Glutamatergic neuron (in vitro differentiated cells): ENCODE measurements at regions not wholly inside any gene's neighbourhood (a gene's known extent, or its start where the extent isn't known, plus 50 kb on each side); places are given as distances from the start of the nearest gene placed in this dataset.
"Not testable (repeated sequence)": the region's sequence is repeated elsewhere in the genome, so short reads cannot be mapped to it uniquely, and the experiment has no call there.

Experiments
- DNase-seq: peaks from one replicate; pipeline ENCODE4 v3.0.0; 2022
- H3K27ac Mint-ChIP-seq: one replicate; pipeline ENCODE4 v1.8.0; 2020; ENCODE audit warnings: mild to moderate bottlenecking, mixed read lengths, inconsistent platforms; ENCODE audit not compliant: unreplicated experiment
- H3K27me3 Mint-ChIP-seq: one replicate; pipeline ENCODE4 v1.8.0; 2020; ENCODE audit warnings: mild to moderate bottlenecking, moderate library complexity, mixed read lengths, inconsistent platforms; ENCODE audit not compliant: unreplicated experiment
- H3K36me3 Mint-ChIP-seq: one replicate; pipeline ENCODE4 v1.8.0; 2020; ENCODE audit warnings: mild to moderate bottlenecking, mixed read lengths, inconsistent platforms; ENCODE audit not compliant: unreplicated experiment
- H3K4me1 Mint-ChIP-seq: one replicate; pipeline ENCODE4 v1.8.0; 2020; ENCODE audit warnings: mild to moderate bottlenecking, low read depth, mixed read lengths, inconsistent platforms; ENCODE audit not compliant: unreplicated experiment
- H3K4me3 Mint-ChIP-seq: one replicate; pipeline ENCODE4 v1.8.0; 2020; ENCODE audit warnings: mild to moderate bottlenecking, mixed read lengths, inconsistent platforms; ENCODE audit not compliant: unreplicated experiment
- H3K9me3 Mint-ChIP-seq: one replicate; pipeline ENCODE4 v1.8.0; 2020; ENCODE audit warnings: mild to moderate bottlenecking, moderate library complexity, mixed read lengths, inconsistent platforms; ENCODE audit not compliant: unreplicated experiment
- TF ChIP-seq, protein P1 (sequence below): fragments of 200-600 bp; sonication (generic); IDR thresholded peaks from one replicate; pipeline ENCODE4 v1.5.0; 2021; ENCODE audit not compliant: partially characterized antibody, unreplicated experiment

DNA sequence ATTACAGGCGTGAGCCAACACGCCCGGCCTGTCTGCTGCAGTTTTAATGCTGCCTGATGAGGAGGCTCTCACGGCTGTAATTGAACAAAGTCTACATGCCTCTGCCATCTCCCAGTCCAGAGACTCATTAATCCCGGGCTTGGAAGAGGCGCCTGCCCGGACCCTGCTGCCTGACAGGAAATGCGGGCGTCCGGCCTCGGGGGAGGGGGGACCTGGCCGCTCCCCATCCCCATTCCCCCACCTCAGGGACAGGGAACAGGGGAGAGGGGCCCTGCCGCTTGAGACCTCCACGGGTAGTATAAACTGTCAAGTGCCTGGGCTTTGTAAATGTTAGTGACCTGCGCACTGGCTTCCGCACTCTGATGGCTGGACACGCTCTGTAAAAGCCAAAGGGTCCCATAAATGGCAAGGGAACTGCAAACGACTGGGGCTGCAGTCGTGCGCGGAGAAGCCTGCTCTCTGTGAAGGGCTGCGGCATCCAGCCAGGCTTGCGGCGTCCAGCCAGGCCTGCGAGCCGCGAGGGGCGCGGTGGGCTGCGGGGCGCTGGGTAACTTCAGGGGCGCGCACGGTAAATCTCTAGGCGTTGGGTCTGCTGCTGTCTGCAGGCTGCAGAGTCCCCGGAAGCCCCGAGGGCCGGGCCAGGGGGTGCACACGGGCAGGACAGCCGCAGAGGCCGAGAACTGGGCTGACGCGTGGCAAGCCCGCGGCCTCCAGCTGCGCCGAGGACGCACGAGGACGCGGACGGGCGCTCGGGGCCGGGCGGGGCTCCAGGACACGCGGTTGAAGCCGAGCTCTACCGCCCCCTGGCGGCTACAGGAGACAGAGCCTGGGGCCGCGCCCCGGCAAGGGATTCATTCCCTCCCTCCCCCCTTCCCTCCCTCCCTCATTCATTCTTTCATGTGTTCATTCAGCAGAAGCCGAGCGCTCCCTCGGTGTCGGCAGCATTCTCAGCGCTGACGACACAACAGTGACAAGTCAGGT, 78.4 kb downstream of the KCNJ18 start:
- TF ChIP-seq, protein P1, sequence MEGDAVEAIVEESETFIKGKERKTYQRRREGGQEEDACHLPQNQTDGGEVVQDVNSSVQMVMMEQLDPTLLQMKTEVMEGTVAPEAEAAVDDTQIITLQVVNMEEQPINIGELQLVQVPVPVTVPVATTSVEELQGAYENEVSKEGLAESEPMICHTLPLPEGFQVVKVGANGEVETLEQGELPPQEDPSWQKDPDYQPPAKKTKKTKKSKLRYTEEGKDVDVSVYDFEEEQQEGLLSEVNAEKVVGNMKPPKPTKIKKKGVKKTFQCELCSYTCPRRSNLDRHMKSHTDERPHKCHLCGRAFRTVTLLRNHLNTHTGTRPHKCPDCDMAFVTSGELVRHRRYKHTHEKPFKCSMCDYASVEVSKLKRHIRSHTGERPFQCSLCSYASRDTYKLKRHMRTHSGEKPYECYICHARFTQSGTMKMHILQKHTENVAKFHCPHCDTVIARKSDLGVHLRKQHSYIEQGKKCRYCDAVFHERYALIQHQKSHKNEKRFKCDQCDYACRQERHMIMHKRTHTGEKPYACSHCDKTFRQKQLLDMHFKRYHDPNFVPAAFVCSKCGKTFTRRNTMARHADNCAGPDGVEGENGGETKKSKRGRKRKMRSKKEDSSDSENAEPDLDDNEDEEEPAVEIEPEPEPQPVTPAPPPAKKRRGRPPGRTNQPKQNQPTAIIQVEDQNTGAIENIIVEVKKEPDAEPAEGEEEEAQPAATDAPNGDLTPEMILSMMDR: peak; percentile 25
- Mint-ChIP-seq H3K4me3 (peak overlapping the region; percentile 42), H3K9me3 (peaks cover 11% of the 10 kb centered on the region)
- DNase-seq: peak; percentile 33
- not testable (repeated sequence) for H3K27me3 Mint-ChIP-seq, H3K4me1 Mint-ChIP-seq, H3K36me3 Mint-ChIP-seq, H3K27ac Mint-ChIP-seq

GRCh38 chr17:21772321-21772720, 80.0 kb downstream of the KCNJ18 start:
- H3K4me3 Mint-ChIP-seq: no peak overlapping the region
- peaks cover 5% of the 10 kb centered on the region for H3K27me3 Mint-ChIP-seq
- TF ChIP-seq, protein P1: no peak
- H3K36me3 Mint-ChIP-seq: no peaks in the 10 kb centered on the region
- no peak overlapping the region for H3K27ac Mint-ChIP-seq
- DNase-seq: no peak
- peaks cover 11% of the 10 kb centered on the region for H3K9me3 Mint-ChIP-seq
- H3K4me1 Mint-ChIP-seq: no peaks in the 10 kb centered on the region

DNA sequence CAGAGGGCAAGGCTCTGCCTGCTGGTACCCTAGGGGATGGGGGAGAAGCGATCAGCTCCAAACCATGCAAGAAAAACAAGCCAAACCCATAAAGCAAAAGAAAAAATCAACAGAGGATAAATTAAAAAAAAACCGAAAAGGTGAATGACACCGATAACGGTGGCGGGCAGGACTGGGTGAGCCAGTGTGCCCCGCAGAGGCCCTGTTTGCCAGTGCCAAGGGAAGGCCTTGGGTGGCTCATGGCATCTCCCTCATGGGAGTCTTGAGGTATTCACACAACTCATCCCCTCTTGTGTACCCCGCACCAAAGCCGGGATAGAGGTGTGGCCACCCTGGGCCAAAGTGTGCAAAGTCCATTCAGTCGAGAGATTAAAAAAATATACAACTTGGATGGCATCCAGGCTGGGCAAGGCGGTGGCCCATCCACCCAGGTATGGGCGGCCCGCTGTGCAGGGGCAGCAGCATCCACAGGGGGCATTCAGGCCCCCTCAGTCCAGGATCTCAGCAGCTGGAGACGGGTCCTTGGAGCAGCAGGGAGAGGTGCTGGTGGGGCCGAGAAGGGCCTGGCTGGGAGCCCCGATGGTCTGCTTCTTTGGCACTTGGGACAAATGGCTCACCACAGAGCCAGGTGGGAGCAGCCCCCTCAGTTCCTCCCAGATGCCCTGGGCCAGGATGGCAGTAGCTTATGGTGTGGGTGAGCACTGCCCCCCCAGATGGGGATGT, 80.8 kb downstream of the KCNJ18 start:
- not testable (repeated sequence) for H3K9me3 Mint-ChIP-seq, H3K27ac Mint-ChIP-seq, H3K4me1 Mint-ChIP-seq, H3K27me3 Mint-ChIP-seq, H3K4me3 Mint-ChIP-seq, H3K36me3 Mint-ChIP-seq, DNase-seq

DNA sequence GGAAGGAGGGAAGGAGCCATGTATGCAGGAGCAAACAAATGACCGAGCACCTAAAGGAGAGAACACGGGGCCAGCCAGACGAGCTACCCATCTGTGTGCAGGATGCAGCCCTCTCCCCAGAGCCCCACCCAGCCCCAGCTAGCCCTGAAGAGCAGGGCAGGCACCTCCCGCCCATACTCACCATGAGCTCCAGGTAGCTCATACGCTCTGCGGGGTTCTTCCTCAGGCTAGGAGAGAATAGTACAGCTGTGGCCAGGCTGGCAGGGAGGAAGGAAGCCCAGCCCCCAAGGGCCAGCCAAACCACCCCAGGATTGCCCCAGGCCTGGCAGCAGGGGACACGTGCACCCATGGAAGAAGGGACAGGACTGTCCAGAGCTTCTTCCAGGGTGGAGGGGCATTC, 81.9 kb downstream of the KCNJ18 start:
- TF ChIP-seq, protein P1: no peak
- no peak overlapping the region for H3K4me3 Mint-ChIP-seq
- H3K27me3 Mint-ChIP-seq: peaks cover 3% of the 10 kb centered on the region
- no peaks in the 10 kb centered on the region for H3K4me1 Mint-ChIP-seq
- H3K27ac Mint-ChIP-seq: no peak overlapping the region
- H3K9me3 Mint-ChIP-seq: peaks cover 8% of the 10 kb centered on the region
- DNase-seq: no peak
- H3K36me3 Mint-ChIP-seq: no peaks in the 10 kb centered on the region

DNA sequence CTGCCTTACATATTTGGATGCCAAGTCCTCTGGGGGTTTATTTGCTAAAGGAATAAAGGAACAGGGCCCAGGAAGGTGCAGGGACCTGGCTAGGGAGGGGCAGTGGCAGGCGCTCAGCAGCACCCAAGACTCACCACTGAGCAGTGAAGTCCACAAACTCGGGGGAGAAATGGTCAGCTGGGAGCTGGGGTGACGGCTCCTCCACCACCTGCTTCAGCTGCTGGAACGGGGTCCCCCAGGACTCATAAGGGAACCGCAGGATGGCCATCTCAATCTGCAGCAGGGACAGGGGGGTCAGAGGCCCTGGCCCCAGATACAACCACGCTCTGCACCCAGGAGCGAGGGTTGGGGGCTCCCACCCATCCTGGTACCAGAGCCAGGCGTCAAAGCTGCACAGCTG, 83.2 kb downstream of the KCNJ18 start:
- H3K4me1 Mint-ChIP-seq: not testable (repeated sequence)

DNA sequence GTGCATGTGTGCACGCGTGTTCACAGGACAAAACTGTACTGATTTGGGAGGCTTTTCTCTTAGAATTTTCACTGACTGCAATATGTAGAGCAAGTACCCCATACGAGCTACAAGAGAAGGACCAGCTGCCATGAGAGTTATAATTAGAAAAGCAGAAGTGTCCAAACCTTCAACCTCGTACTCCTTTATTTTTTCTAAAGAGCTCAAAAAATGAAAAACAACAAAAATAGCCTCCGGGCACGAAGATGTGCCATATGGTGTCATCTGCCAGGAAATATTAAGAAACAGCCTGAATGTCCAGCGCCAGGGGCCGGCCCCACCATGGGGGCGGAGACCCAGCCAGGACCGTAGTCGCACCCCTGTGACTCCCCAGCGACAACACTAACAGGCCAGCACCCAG, 84.6 kb downstream of the KCNJ18 start:
- H3K4me3 Mint-ChIP-seq, H3K36me3 Mint-ChIP-seq, H3K27ac Mint-ChIP-seq, DNase-seq, H3K4me1 Mint-ChIP-seq, H3K27me3 Mint-ChIP-seq: not testable (repeated sequence)
- peaks cover 11% of the 10 kb centered on the region for H3K9me3 Mint-ChIP-seq

More for the DNA sequence above, 83.2 kb downstream of the KCNJ18 start:
- H3K27ac Mint-ChIP-seq, H3K27me3 Mint-ChIP-seq, DNase-seq, H3K9me3 Mint-ChIP-seq, H3K36me3 Mint-ChIP-seq, H3K4me3 Mint-ChIP-seq: not testable (repeated sequence)

DNA sequence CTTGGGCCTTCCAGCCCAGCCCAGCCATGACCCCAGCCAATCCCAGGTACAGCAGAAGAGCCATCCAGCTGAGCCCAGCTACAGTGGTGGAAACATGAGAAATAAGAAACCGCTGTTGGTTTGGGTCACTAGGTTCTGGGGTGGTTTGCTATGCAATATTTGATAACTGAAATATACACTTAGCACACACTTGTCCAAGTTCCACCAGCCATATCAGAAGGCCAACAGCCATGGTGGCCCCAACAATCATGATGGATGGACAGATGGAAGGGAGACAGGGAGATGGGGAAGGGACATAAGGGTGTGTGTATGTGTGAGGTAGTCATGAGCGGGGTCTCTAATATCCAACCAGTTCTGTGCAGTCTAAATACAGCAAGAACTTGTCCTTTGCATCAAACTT, 86.5 kb downstream of the KCNJ18 start:
- H3K27me3 Mint-ChIP-seq, H3K4me3 Mint-ChIP-seq, DNase-seq, H3K9me3 Mint-ChIP-seq, H3K4me1 Mint-ChIP-seq, H3K36me3 Mint-ChIP-seq, H3K27ac Mint-ChIP-seq: not testable (repeated sequence)

DNA sequence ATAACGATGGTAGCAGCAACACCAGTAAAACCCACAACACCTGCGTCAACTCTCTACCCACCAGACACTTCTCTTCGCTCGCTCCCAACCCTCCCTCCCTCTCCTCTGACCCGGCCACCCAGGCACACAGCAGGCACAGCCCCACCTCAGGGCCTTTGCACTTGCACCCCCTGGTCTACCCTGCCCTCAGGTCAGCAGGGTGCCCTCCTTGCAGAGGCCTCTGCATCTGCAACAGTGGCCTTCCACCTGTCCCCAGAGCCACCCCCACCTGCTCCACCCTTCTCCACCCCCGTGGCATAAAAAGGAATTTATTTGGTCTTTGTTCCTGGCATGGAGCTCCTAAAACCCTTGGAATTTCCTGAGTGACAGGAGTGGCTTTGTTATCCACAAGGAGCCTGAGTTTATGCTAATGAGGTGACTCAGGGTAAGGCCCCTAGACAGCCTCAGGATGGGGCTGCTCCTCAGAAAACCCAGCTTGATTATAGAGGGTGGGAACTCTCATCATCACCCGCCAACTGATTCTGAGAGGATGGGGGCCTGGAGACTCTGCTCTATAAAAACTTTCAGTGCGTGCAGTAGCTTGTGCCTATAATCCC, 88.1 kb downstream of the KCNJ18 start:
- not testable (repeated sequence) for H3K36me3 Mint-ChIP-seq, H3K9me3 Mint-ChIP-seq, H3K27ac Mint-ChIP-seq, H3K4me1 Mint-ChIP-seq, DNase-seq, H3K4me3 Mint-ChIP-seq, H3K27me3 Mint-ChIP-seq
